CD4-positive, alpha-beta T cell treated with Interleukin-21 for 1 hour (primary cell): ENCODE measurements at regions not wholly inside any gene's neighbourhood (a gene's known extent, or its start where the extent isn't known, plus 50 kb on each side); places are given as distances from the start of the nearest gene placed in this dataset.

Experiments
- DNase-seq: peaks from one replicate; pipeline ENCODE4 v3.0.0-alpha.2; 2020

DNA sequence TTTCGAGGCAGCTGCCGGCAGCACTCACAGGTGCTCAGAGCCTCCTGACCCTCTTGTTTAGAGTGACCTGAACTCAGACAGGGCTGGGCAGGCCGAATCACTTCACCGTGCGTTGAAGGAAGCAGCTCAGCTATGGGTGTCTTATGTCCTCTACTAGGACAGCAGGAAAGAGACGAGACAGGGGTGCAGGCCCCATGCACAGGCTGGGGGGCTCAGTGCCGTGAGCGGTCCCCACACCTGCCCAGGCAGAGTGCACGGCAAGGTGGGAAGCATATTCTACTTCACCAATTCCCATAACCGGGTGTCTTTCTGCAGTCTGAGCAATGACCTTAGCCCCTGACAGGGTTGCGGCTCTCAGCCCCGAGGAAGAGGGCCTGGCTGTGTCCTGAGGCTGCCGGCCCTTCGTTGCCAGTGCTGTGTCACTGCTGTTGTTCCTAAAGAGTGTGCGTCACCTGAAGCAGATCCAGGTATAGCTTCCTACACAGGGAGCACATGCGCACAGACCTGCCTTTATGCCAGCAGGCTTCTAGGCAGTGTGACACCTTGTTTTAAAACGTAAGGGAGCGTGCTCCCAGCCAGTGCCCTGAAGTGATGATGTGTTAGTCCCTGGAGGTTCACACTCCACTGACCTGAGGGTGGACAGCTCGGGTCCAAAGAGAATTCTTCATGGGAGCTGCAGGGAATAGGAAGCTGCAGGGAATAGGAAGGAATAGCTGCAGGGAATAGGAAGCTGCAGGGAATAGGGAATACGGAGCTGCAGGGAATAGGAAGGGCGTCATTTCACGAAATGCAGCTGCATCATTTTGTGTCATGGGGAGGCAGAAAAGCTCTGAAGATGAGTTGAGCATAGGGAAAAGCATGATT lies 207.9 kb upstream of the SALL3 start:
- no peak for DNase-seq

DNA sequence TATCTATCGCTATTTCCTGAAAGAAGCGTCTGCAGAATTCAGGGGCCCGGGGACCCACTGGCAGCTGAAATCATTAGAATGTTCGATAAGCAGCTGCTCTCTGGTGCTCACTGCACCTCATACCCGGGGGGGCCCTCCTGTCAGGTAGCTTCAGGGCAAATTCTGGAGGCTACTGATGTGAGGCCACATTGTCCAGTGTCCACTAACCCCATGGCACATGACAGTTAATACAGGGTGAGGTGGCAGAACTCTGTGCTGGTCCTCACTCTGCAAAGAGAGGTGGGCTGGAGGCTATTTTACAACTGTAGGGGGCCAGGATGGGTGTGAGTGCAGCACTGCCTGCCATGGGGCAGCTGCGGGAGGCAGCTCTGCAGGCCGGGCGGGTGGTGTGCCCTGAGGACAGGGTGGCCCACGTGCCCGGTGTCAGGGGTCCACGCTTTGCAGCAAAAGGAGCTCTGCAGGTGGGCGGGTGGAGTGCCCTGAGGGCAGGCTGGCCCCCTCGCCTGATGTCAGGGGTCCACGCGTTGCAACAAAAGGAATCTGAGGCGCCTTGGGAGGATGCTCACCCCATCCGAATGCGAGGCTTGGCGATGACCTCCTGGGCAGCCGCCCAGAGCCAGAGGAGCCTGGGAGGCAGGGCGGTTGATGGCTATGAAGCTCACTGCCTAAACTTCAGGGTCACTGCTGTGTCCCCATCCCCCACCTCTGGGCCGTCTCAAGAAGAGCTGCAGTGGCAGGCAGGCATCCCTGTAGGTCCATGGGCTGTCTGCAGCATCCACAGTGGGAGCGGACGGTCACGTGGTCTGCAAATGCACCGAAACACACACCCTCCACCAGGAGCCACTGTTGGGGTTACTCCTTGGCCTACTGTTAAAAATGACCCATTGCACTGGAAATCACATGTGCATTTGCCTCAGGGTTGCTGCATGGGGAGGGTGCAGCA lies 207.0 kb upstream of the SALL3 start:
- no peak for DNase-seq

DNA sequence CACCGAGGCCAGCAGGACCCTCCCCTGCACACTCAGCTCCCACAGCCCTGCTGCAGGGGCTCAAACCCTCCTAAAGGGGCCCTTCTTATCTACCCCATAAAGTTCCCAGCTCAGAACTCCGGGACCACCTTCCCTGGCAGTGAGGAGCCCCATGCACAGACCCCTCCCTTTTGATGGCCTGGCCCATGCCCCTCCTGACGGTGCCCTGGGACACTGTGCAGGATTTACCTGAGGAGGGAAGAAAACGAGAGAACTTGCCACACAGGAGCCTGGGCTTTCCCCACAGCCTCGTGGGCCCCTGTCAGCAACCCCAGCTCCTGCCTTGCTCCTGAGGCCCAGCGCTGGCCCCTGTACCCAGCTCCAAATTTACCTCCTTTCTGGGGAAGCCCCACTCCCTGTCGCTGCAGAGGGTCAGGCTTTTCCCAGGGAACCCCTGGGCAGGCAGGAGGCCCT lies 206.3 kb upstream of the SALL3 start:
- DNase-seq, result no peak

DNA sequence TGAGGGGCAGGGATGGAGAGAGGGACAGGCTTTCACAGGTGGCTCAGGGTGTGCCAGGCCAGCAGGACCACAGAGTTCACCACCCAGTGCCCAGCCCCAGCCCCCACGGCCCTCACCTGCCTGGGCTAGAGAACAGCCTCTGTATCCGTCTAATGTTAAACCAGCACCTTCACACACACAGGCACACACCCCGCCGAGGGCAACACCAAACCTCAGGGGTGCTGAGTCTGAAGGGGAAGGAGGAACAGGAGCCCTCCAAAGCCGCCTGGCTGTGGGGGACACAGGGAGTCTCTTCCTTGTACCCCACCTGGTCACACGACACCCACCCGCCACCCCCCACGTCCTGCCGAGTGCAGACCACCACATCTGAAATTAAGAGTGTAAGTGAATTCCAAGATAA lies 205.8 kb upstream of the SALL3 start:
- no peak for DNase-seq

DNA sequence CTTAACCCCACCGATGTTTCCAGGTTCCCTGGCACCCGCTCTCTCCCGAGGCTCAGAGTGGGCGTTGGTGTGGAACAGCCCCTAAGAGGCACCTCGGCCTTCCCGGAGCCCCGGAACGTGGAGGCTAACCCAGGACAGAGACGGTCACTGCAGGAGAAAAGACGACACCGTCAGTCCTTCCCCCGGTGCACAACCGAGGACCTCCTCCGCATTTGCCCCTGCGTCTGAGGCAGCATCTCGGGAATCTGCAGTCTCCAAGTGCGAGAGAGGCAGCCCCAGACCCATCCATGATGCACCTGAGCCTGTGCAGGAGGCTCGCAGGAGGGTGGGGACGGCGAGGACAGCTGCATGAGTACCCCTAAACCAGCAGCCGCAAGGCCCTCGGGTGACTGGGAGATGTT lies 204.9 kb upstream of the SALL3 start:
- DNase-seq, result no peak

DNA sequence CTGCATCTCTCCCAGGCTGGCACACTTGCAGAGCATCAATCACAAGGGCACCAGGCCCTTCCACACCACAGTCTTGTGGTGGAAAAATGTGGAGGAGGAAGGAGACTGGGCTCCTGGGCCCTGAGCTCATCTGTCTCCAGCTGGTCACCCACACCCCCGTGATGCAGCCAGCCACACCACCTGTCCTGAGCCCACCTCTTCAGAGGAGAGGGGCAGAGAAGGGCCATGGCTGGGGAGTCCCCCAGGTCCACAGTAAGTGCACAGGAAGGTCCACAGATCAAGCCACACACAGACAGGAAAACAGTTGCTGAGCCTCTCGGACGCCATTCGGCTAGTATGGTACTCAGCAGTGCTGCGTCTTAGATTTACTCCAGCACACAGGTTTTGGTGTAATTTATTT lies 203.5 kb upstream of the SALL3 start:
- DNase-seq, result no peak

DNA sequence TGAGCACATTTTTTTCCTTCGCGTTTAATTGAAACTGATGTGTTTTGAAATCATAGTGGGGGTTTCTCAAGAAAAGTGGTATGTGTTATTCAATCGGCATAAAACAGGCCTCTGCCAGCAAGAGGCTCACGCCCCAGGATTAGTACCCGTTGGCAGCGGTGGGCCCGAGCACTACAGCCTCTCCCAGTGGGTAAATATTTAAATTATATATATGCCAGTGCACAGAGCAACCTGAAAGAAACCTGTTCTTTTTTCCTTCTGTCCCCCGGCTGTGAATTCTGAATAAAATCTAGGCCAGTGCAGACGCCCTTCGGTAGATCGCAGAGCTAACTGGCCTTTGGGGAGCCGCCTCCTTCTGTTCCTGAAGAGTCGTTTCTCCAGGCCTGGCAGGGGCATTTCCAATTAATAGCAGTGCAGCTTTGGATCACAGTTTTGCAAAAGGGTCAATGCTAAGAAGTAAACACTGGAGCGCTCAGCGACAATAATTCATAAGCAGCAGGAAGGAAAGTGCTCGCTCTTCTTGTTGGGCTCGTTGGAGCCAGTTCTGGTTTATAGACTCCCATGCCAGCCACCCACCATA lies 202.8 kb upstream of the SALL3 start:
- DNase-seq, result no peak

DNA sequence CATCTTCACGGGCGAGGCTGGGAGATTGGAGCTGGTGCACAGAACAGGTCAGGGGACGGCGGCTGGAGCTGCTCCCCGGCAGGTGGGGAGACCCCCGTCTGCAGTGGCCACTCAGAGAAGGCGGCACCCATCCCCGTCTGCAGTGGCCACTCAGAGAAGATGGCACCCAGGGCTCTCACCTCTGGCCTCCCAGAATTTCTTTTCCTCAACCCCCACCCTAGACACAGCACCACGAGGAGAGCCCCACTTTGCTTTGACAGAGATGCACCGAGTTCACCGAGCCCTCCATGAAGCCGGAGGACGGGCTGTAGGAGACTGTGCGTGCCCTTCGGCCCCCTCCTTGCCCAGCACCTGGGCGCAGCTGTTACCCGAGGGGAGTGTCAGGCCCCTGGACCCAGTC lies 201.6 kb upstream of the SALL3 start:
- DNase-seq, result no peak

DNA sequence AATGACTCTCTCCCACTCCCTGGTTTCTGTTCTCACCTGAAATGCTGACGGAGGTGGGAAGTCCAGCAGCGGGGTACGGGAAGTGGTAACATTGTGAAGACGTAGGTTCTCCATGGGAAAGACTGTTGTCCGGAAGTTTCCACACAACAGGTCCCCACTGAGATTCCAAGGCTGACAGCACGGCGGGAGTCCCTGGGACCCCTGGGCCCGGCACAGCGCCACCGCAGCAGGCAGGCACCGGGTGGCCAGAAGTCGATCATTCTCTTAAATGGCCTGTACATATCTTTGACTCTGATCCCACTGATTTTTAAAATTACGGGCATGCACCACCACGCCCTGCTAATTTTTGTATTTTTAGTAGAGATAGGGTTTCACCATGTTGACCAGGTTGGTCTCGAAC lies 201.0 kb upstream of the SALL3 start:
- DNase-seq, result no peak

DNA sequence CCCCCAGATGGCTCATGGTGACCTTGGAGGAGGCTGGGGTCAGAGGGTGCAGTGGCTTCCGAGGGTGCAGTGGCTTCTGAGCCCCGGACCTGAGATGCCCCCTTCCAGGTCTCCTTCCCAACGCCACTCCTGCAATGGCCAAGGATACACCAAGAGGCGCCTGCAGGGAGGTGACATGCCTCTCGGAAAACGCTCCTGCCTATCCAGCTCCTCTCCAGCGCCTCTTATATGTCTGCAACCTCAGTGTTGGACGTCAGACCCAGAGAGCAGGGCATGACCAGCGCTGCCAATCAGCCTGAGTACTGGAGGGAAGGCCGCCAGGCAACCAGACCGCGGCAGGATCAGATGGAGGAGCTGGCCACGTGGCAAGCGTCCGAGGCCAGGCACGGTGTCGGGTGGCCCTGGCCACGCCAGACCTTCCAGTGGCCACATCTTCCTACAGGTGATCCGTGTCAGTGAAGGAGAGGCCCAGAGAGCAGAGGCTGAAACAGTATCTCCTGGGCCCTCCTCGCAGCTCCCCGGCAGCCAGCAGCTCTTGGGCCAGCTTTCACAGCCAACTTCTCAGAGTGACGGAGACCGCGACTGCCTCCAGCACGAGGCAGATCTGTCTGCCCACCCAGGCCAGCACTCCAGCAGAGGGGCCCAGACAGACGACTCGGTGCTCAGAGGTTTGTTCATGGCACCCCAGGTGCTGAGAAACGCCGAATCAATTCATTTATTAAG lies 199.5 kb upstream of the SALL3 start:
- no peak for DNase-seq

DNA sequence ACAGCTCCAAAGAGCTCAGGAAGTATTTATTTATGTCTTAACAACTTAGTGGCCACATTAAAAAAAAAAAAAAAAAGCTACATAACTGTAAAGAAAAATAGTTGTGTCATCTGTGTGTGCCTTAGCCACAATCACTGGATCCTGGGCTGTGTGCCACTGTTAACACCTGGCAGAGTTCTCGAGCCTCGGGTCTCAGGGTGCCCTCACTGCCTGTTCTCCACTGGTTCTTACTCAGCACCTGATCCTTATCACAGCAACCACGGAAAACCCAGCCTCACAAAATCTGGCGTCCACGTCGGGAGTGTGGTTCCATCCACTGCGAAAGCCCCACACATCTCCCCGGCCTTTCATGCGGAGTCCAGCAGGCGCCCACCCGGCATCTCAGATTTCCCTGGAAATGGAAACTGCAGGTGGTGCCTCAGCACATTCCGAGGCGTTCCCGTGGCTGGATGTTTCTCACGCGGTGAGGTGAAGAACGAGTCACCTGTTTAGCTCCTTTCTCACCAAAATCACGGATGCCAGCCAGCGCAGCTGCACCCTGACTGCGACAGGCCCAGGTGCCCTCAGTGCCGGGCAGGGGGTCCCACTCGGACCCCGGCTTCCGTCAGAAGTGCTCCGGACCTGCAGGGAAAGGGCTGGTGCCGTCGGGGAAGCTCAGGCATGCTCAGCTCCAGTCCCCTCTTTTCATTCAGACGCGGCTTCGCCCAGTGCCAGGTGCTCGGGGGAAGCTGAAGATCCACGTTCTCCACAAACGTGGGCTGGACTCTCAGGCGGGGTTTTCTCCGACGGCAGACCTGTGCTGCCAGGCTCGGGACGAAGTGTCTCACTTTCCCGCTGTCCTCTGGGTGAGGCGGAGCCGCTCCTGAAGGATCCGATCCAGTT lies 198.7 kb upstream of the SALL3 start:
- DNase-seq, result no peak

DNA sequence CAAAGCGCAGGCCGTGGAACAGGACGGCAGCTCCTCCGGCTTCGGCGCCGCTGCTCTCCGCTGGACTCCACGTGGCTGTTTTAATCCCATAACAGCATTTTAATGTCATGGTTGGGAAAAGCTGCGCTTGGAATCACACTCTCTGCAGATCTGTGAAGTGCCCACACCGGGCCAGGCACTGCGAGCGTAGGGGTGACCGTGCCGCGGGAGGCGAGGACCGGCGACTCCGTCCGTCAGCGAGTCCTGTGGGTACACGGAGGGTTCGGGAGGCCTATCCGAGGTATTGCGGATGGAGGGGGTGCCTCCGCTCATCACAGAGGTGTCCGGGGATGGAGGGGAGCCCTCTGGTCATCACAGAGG lies 198.0 kb upstream of the SALL3 start:
- no peak for DNase-seq

DNA sequence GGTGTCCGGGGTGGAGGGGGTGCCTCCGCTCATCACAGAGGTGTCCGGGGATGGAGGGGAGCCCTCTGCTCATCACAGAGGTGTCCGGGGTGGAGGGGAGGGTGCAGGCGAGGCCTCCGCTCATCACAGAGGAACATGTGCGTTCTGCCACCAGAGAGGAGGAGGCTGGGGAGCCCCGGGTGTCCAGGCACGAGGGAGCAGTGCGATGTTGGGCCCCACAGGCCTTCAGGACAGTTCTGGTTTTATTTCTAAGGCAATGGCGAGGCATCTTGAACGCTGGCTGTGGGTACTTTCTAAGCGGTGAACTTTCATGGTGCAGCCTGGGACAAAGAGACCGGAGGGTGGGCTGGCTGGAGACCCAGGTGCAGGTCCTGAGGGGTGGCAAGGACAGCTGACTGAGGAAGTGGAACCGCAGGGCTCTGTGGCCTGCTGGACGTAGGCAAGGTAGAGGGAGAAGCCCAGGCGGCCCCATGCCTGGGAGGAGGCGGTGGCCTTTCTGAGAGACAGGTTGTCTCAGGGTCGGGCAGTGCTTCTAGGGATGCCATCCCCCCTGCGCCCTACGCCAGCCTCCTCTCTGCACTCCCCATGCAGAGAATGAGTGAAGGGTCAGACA lies 196.6 kb upstream of the SALL3 start:
- DNase-seq, result no peak

DNA sequence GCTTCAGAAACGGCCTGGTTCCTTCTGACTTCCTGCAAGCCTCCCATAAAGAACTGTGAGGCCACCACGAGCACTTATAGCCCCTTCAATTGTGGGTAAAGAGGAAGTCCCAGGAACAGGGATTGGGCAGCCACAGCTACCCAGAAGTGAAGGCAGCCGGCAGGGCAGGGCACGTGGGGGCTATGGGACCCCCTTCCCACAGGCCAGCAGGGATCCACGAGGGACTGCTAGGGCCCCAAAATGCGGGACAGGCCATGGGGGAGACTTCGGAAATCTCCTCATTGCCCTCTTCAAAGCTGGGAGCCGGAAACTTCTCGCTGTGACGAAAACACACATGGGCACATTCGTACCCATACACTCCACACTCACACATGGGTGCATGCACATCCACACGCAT lies 196.1 kb upstream of the SALL3 start:
- DNase-seq, result no peak

DNA sequence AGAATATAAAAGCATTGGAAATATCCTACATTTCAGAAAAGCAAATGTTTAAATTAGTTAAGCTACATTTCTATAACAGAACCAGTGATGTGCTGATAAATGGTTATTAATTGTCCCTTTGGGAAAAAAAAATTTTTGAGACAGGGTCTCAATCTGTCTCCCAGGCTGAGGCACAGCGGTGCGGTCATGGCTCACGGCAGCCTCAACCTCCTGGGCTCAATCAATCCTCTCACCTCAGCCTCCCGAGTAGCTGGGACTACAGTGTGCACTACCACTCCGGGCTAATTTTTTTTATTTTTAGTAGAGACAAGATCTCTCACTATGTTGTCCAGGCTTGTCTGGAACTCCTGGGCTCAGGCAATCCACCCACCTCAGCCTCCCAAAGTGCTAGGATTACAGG lies 194.8 kb upstream of the SALL3 start:
- no peak for DNase-seq

DNA sequence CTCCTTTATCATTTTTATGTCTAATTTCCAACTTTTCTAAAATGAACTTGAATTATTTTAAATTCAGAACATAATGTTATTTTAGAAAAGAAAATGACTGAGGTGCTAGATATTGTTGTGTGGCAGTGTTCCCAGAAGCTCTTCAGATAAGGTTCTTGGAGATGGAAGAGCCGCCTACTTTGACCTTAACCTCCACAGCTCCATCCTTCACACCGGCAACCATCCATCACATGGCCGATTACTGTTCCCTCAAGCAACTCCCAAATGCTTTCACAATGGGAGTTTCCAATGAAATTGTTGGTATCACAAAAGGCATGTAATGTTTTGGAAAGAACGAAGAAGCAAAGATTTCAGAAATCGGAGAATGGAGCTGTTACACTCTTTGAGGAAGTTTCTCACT lies 193.9 kb upstream of the SALL3 start:
- no peak for DNase-seq

DNA sequence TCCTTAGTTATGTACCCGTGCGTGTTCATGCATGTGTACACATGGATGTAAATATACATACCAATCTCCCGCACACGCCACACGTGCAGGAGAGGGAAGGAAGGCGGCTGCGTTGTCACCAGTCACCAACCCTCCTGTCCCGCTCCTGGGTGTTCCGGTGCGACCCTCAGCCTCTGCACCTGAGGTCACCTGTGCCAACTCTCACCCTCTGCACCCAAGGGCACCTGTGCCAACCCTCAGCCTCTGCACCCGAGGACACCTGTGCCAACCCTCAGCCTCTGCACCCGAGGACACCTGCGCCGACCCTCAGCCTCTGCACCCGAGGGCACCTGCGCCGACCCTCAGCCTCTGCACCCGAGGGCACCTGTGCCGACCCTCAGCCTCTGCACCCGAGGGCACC lies 192.8 kb upstream of the SALL3 start:
- DNase-seq, result no peak

DNA sequence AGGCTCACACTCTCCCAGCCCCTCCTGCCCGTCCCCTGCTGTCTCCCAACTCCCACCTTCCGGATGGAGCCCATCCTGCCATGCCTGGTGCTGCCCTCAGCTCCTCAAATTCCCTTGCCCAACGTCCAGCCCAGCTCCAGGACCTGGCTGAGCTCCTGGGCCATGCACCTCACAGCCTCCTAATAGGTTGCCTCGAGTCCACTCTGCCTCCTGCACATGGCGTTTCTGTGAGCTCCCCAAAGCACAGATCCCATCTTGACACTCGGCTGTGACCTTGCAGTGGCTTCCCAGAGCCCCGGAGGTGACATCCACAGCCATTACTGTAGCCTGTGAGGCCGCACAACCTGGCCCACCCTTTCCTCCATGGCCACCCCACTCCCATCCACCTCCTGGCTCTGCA lies 191.9 kb upstream of the SALL3 start:
- no peak for DNase-seq

DNA sequence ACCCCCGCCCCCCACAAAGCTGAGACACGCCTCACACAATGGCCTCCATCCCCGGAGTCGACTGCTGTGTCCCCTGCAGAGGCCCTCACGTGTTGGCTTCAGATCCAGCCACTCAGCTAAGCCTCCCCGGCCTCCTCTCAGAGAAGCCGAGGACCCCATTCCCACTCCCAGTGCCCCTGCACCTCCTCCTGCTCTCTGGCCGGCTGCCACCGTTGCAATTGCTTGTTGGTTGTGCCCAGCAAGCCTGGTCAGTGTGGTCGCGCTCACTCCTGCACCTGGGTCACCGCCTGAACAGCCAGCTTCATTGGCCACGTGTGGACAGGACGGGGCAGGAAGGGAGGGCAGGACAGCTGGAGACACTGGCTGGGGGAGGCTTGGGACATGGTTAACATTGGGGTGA lies 191.5 kb upstream of the SALL3 start:
- no peak for DNase-seq

DNA sequence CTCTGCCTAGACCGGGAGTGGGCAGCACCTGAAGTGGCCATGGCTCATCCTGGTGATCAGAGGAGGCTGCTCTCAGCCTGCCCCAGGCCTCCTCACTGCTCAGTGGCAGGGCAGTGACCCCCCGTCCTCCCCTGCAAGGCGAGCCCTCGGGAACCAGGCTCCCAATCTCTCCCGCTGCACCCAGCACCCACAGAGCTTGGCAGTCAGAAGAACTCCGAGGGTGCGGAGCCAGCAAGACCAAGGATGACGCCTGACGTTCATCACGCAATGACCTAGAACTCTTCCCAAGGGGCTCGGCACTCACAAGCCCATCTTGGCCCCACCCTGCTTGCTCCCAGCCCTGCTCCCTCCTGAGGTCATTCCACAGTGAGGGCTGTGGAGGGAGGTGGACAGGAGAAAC lies 189.8 kb upstream of the SALL3 start:
- no peak for DNase-seq

DNA sequence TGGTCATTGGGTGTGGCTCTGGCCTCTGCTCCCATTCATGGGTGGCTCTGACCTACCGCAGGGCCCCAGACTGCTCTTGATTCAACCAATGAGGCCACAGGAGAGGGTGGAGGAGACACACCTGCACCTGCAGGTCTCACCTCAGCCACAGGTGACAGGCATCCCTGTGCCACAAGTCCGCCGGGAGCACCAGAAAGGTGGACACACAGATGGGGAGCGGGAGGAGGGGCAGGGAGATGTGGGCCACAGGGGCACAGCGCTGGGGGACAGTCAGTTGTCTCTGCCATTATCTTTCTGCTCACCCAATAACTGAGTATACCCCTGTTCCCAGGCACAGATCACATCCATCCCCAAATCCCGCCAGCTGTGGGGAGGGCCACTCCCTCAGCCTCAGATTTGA lies 189.1 kb upstream of the SALL3 start:
- no peak for DNase-seq

DNA sequence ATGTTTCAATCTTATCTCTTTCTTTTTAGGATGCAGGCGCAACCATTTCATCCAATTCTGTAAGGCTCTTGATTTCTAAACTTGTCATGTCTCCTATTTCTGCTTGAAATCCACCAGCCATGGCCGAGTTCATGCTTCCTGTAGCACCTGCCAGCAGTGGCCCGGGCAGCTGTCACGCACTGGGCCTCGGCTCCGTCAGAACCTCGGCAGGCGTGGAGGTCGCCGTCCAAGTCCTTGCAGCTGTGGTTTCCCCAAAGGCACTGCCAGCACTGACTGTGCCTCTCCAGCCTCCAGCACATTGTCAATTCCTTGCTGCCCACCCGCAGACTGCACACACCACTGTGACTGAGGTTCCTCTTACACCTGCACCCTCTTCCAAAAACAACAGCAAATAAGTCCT lies 188.7 kb upstream of the SALL3 start:
- no peak for DNase-seq
